ENCODE measurements at regions not wholly inside any gene's neighbourhood (a gene's known extent, or its start where the extent isn't known, plus 50 kb on each side); places are given as distances from the start of the nearest gene placed in this dataset.

- TF ChIP-seq CTCF (IDR thresholded peaks at IDR 0.05; ENCODE audit: poor library complexity) (no peak), EZH2phosphoT487 (IDR thresholded peaks at IDR 0.05; ENCODE audit: low read depth, severe bottlenecking, unreplicated experiment) (no peak)
Measured at GRCh38 chr5:26237489-26237888, 800.9 kb downstream of the CDH9 start.

Data from hepatocyte (in vitro differentiated cells).